Smooth muscle cell (in vitro differentiated cells): ENCODE measurements at regions not wholly inside any gene's neighbourhood (a gene's known extent, or its start where the extent isn't known, plus 50 kb on each side); places are given as distances from the start of the nearest gene placed in this dataset.

Experiments used
- DNase-seq: peaks from one replicate; lab custom pipeline; 2025; ENCODE audit not compliant: unreplicated experiment; lab: John Stamatoyannopoulos, UW
- H2AFZ ChIP-seq: fragments of 200-600 bp; sonication (generic); 2 replicates; pipeline ENCODE4 v1.6.0; 2016; ENCODE audit warnings: antibody characterized with exemption, low read depth, mild to moderate bottlenecking
- H3F3A ChIP-seq: fragments of 200-600 bp; sonication (generic); 2 replicates; pipeline ENCODE4 v1.6.0; 2017; ENCODE audit warnings: antibody characterized with exemption, low read depth
- H3K27ac ChIP-seq: fragments of 200-600 bp; sonication (generic); 2 replicates; pipeline ENCODE4 v1.5.1; 2016; ENCODE audit warnings: low read depth, mild to moderate bottlenecking
- H3K27me3 ChIP-seq: fragments of 200-600 bp; sonication (generic); 2 replicates; pipeline ENCODE4 v1.6.1; 2016; ENCODE audit warnings: low read depth, mild to moderate bottlenecking
- H3K36me3 ChIP-seq: fragments of 200-600 bp; sonication (generic); 2 replicates; pipeline ENCODE4 v1.5.1; 2016; ENCODE audit warnings: low read depth
- H3K4me1 ChIP-seq: fragments of 200-600 bp; sonication (generic); 2 replicates; pipeline ENCODE4 v1.5.1; 2016; ENCODE audit warnings: low read depth
- H3K4me2 ChIP-seq: fragments of 200-600 bp; sonication (generic); 2 replicates; pipeline ENCODE4 v1.6.0; 2016; ENCODE audit warnings: mild to moderate bottlenecking
- H3K4me3 ChIP-seq: fragments of 200-600 bp; sonication (generic); 2 replicates; pipeline ENCODE4 v1.5.1; 2016; ENCODE audit warnings: mild to moderate bottlenecking
- H3K79me2 ChIP-seq: fragments of 200-600 bp; sonication (generic); 2 replicates; pipeline ENCODE4 v1.6.0; 2016; ENCODE audit warnings: low read depth, mild to moderate bottlenecking
- H3K9ac ChIP-seq: fragments of 200-600 bp; sonication (generic); 2 replicates; pipeline ENCODE4 v1.6.0; 2016; ENCODE audit warnings: low read depth
- H3K9me3 ChIP-seq: fragments of 200-600 bp; sonication (generic); replicated peaks from 2 replicates; pipeline ENCODE4 v1.5.1; 2016; ENCODE audit warnings: low read depth
- H4K20me1 ChIP-seq: fragments of 200-600 bp; sonication (generic); 2 replicates; pipeline ENCODE4 v1.6.0; 2016; ENCODE audit warnings: low read depth
- WGBS: methylation state at CpG from one replicate; pipeline ENCODE4 v1.1.7; 2016; ENCODE audit warnings: low lambda C conversion rate; 5-methylcytosine and 5-hydroxymethylcytosine counted together
- TF ChIP-seq, protein P1 (sequence below): fragments of 200-600 bp; sonication (generic); IDR thresholded peaks from 2 replicates; pipeline ENCODE4 v1.5.1; 2017; ENCODE audit warnings: borderline replicate concordance, mild to moderate bottlenecking, antibody characterized with exemption; ENCODE audit not compliant: insufficient read depth, poor library complexity, severe bottlenecking

DNA sequence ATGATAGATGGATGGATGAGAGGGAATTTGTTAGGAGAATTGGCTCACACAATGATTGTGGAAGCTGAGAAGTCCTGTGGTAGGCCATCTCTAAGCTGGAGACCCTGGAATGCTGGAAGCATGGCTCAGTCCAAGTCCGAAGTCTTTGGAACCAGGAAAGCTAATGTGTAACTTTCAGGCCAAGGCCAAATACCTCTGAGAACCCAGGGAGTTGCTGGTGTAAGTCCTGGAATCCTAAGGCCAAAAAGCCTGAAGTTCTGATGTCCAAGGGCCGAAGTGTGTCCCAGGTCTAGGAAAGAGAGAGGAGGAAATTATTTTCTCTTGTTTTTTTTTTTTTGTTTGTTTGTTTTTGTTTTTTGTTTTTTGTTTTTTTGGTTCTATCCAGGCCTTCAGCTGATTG lies 492.2 kb upstream of the GCFC2 start:
- H3F3A ChIP-seq = no peaks in the 10 kb centered on the region
- no peaks in the 10 kb centered on the region for H3K27me3 ChIP-seq
- no peak overlapping the region for H2AFZ ChIP-seq
- no peaks in the 10 kb centered on the region for H3K36me3 ChIP-seq
- DNase-seq = no peak
- no peaks in the 10 kb centered on the region for H4K20me1 ChIP-seq
- TF ChIP-seq, protein P1, sequence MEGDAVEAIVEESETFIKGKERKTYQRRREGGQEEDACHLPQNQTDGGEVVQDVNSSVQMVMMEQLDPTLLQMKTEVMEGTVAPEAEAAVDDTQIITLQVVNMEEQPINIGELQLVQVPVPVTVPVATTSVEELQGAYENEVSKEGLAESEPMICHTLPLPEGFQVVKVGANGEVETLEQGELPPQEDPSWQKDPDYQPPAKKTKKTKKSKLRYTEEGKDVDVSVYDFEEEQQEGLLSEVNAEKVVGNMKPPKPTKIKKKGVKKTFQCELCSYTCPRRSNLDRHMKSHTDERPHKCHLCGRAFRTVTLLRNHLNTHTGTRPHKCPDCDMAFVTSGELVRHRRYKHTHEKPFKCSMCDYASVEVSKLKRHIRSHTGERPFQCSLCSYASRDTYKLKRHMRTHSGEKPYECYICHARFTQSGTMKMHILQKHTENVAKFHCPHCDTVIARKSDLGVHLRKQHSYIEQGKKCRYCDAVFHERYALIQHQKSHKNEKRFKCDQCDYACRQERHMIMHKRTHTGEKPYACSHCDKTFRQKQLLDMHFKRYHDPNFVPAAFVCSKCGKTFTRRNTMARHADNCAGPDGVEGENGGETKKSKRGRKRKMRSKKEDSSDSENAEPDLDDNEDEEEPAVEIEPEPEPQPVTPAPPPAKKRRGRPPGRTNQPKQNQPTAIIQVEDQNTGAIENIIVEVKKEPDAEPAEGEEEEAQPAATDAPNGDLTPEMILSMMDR = no peak
- H3K79me2 ChIP-seq = no peaks in the 10 kb centered on the region
- no peak overlapping the region for H3K27ac ChIP-seq
- no peaks in the 10 kb centered on the region for H3K9me3 ChIP-seq
- no peak overlapping the region for H3K9ac ChIP-seq
- no peak overlapping the region for H3K4me2 ChIP-seq
- H3K4me3 ChIP-seq = no peak overlapping the region
- WGBS = 93% methylated on average over 2 of the region's 2 CpGs
- H3K4me1 ChIP-seq = no peaks in the 10 kb centered on the region

- no peaks in the 10 kb centered on the region for H3K79me2 ChIP-seq
- H3K9ac ChIP-seq = no peak overlapping the region
- H4K20me1 ChIP-seq = no peaks in the 10 kb centered on the region
- peak overlapping the region; percentile 36 for H3K4me2 ChIP-seq
- peak overlapping the region; percentile 20 for H2AFZ ChIP-seq
- H3K27ac ChIP-seq = no peak overlapping the region
- DNase-seq = peak; percentile 25
- H3K9me3 ChIP-seq = no peaks in the 10 kb centered on the region
- H3K36me3 ChIP-seq = no peaks in the 10 kb centered on the region
- no peaks in the 10 kb centered on the region for H3K4me1 ChIP-seq
- H3F3A ChIP-seq = no peaks in the 10 kb centered on the region
- TF ChIP-seq, protein P1 = peak; percentile 86
- WGBS = 11% methylated on average over 7 of the region's 7 CpGs
- no peak overlapping the region for H3K4me3 ChIP-seq
- no peaks in the 10 kb centered on the region for H3K27me3 ChIP-seq
Observed at GRCh38 chr2:76197842-76198448, 487.2 kb upstream of the GCFC2 start.

DNA sequence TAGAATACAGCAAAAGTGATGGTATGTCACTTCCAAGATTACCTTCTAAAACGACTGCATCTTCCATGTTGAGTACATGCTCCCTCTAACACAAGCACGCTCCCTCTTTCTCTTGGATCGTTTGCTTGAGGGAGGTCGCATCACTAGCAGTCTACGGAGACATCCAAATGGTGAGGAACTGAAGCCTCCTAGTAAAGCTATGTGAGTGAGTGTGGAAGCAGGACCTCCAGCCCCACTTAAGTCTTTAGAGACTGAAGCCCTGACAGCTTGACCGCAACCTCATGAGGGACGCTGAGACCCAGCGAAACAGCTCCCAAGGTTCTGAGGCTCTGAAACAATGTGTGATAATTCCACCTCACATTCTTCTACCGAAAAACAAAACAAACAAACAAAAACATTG lies 486.7 kb upstream of the GCFC2 start:
- TF ChIP-seq, protein P1 = no peak
- DNase-seq = no peak
- peak overlapping the region; percentile 36 for H3K4me2 ChIP-seq
- no peaks in the 10 kb centered on the region for H3K36me3 ChIP-seq
- peak overlapping the region; percentile 20 for H2AFZ ChIP-seq
- no peak overlapping the region for H3K27ac ChIP-seq
- H4K20me1 ChIP-seq = no peaks in the 10 kb centered on the region
- H3K4me3 ChIP-seq = no peak overlapping the region
- H3K79me2 ChIP-seq = no peaks in the 10 kb centered on the region
- H3K9ac ChIP-seq = no peak overlapping the region
- no peaks in the 10 kb centered on the region for H3K4me1 ChIP-seq
- H3F3A ChIP-seq = no peaks in the 10 kb centered on the region
- no peaks in the 10 kb centered on the region for H3K27me3 ChIP-seq
- WGBS = 76% methylated on average over 9 of the region's 9 CpGs
- H3K9me3 ChIP-seq = no peaks in the 10 kb centered on the region
